A549 (cell line): ENCODE measurements at regions not wholly inside any gene's neighbourhood (a gene's known extent, or its start where the extent isn't known, plus 50 kb on each side); places are given as distances from the start of the nearest gene placed in this dataset.

Source experiments
- ATAC-seq, 2 experiments: fragments of 200-7000 bp in 1 of 2; fragments of >200 bp in 1 of 2; cut with Nextera tagmentation in 1 of 2; cut with Tn5 transposase in 1 of 2; 3 replicates each; pipeline versions ENCODE4 v1.8.0 to v1.9.1; 2018 to 2020; ENCODE audit warnings: mild to moderate bottlenecking in 1 of 2, moderate library complexity in 1 of 2
- CTCF ChIA-PET: fragments of 300-600 bp; sonication (Branson Sonifier 250); formaldehyde crosslinking; extraction: SDS; loops from one replicate; lab custom pipeline; 2021; ENCODE audit warnings: antibody characterized with exemption, inconsistent platforms; lab: Yijun Ruan, JAX
- POLR2A ChIA-PET: fragments of 350-600 bp; formaldehyde crosslinking; extraction: SDS; loops from one replicate; lab custom pipeline; 2021; ENCODE audit warnings: antibody characterized with exemption, inconsistent platforms; lab: Yijun Ruan, JAX
- DNase-seq, 2 experiments: peaks; one replicate each; pipeline versions ENCODE4 v3.0.0 to v3.0.0-alpha.2; 2011 to 2016; ENCODE audit warnings: low read depth in 1 of 2, low spot score in 1 of 2
- FAIRE-seq: peaks from 2 replicates; lab custom pipeline; 2011; peaks lifted over from hg19 to GRCh38; lab: Jason Lieb, UNC
- H3K27ac ChIP-seq, 2 experiments: fragments of >200 bp; sonication (Bioruptor Twin); formaldehyde crosslinking; 3 replicates each; pipeline ENCODE4 v1.5.1; 2016 to 2017
- H3K4me1 ChIP-seq: fragments of >200 bp; sonication (Bioruptor Twin); formaldehyde crosslinking; 3 replicates; pipeline ENCODE4 v1.6.1; 2016
- H3K4me2 ChIP-seq: fragments of >200 bp; sonication (Bioruptor Twin); formaldehyde crosslinking; 3 replicates; pipeline ENCODE4 v1.6.1; 2016
- H3K4me3 ChIP-seq: fragments of >200 bp; sonication (Bioruptor Twin); formaldehyde crosslinking; 3 replicates; pipeline ENCODE4 v1.5.1; 2016
- H3K9me3 ChIP-seq: fragments of >200 bp; sonication (Bioruptor Twin); formaldehyde crosslinking; 3 replicates; pipeline ENCODE4 v1.6.1; 2016
- ATOH8 ChIP-seq: fragments of 250-450 bp; sonication (Bioruptor Pico); IDR thresholded peaks from 2 replicates; pipeline ENCODE4 v1.5.0; 2020; ENCODE audit warnings: low read depth, mild to moderate bottlenecking, moderate library complexity
- BHLHE40 ChIP-seq: IDR thresholded peaks from 2 replicates; pipeline ENCODE4 v1.6.1; 2012; ENCODE audit warnings: low read depth, low read length, inconsistent platforms
- E2F6 ChIP-seq: IDR thresholded peaks from 2 replicates; pipeline ENCODE4 v1.6.1; 2012; ENCODE audit warnings: low read depth, borderline replicate concordance
- EHMT2 ChIP-seq: fragments of 200-600 bp; sonication (generic); IDR thresholded peaks from 2 replicates; pipeline ENCODE4 v1.6.1; 2016; ENCODE audit warnings: antibody characterized with exemption, low read depth, mild to moderate bottlenecking, moderate library complexity
- FOSB ChIP-seq: fragments of 250-450 bp; sonication (Bioruptor Pico); IDR thresholded peaks from 2 replicates; pipeline ENCODE4 v1.5.0; 2020; ENCODE audit warnings: mild to moderate bottlenecking, moderate library complexity
- HDAC2 ChIP-seq: fragments of 200-600 bp; sonication (generic); IDR thresholded peaks from 2 replicates; pipeline ENCODE4 v1.6.1; 2016
- HEYL ChIP-seq: fragments of 250-450 bp; sonication (Bioruptor Pico); IDR thresholded peaks from 2 replicates; pipeline ENCODE4 v1.8.0; 2021; ENCODE audit warnings: mild to moderate bottlenecking, moderate library complexity
- HMGXB4 ChIP-seq: fragments of 250-450 bp; sonication (Bioruptor Pico); IDR thresholded peaks from 2 replicates; pipeline ENCODE4 v1.5.0; 2021; ENCODE audit warnings: mild to moderate bottlenecking, moderate library complexity, borderline replicate concordance
- KDM5A ChIP-seq: fragments of 200-600 bp; sonication (generic); IDR thresholded peaks from 2 replicates; pipeline ENCODE4 v1.6.1; 2016; ENCODE audit warnings: antibody characterized with exemption, mild to moderate bottlenecking
- MAFK ChIP-seq: fragments of 450-650 bp; IDR thresholded peaks from 2 replicates; pipeline ENCODE4 v1.6.1; 2014; ENCODE audit not compliant: partially characterized antibody
- MAZ ChIP-seq: fragments of 150-350 bp; IDR thresholded peaks from 2 replicates; pipeline ENCODE4 v1.6.1; 2014; ENCODE audit warnings: antibody characterized with exemption, low read depth, low read length, borderline replicate concordance
- NFE2L2 ChIP-seq: fragments of 150-350 bp; conservative IDR thresholded peaks from 2 replicates; pipeline ENCODE4 v1.6.1; 2014; ENCODE audit warnings: low read length
- POLR2AphosphoS2 ChIP-seq: conservative IDR thresholded peaks from 2 replicates; pipeline ENCODE4 v1.6.1; 2012; ENCODE audit warnings: low read length, improper control_type of control experiment, inconsistent platforms
- REST ChIP-seq: fragments of 200-600 bp; sonication (generic); IDR thresholded peaks from 2 replicates; pipeline ENCODE4 v1.6.1; 2016; ENCODE audit warnings: antibody characterized with exemption, mild to moderate bottlenecking, moderate library complexity
- RNF2 ChIP-seq: fragments of 200-600 bp; sonication (generic); IDR thresholded peaks from 2 replicates; pipeline ENCODE4 v1.6.1; 2016; ENCODE audit warnings: low read depth, mild to moderate bottlenecking, antibody characterized with exemption, moderate library complexity, borderline replicate concordance
- SREBF2 ChIP-seq: fragments of 450-650 bp; IDR thresholded peaks from 2 replicates; pipeline ENCODE4 v1.6.1; 2014; ENCODE audit warnings: mild to moderate bottlenecking, moderate library complexity
- TFCP2L1 ChIP-seq: fragments of 250-450 bp; sonication (Bioruptor Pico); IDR thresholded peaks from 2 replicates; pipeline ENCODE4 v1.5.0; 2021; ENCODE audit warnings: mild to moderate bottlenecking
- TP53 ChIP-seq: fragments of 250-450 bp; sonication (Bioruptor Pico); IDR thresholded peaks from 2 replicates; pipeline ENCODE4 v1.5.0; 2021; ENCODE audit warnings: mild to moderate bottlenecking, moderate library complexity
- ZC3H11A ChIP-seq: fragments of 450-650 bp; IDR thresholded peaks from 2 replicates; pipeline ENCODE4 v1.6.1; 2014; ENCODE audit warnings: antibody characterized with exemption, mild to moderate bottlenecking
- ZFP36 ChIP-seq: fragments of 450-650 bp; IDR thresholded peaks from 2 replicates; pipeline ENCODE4 v1.6.1; 2014; ENCODE audit warnings: borderline replicate concordance; ENCODE audit not compliant: partially characterized antibody
- ZNF302 ChIP-seq: fragments of 250-450 bp; sonication (Bioruptor Pico); IDR thresholded peaks from 2 replicates; pipeline ENCODE4 v1.9.0; 2021; ENCODE audit warnings: inconsistent platforms, mild to moderate bottlenecking, moderate library complexity
- WGBS: methylation state at CpG from one replicate; pipeline ENCODE4 v1.1.6; 2017; ENCODE audit errors: missing lambda C conversion rate; 5-methylcytosine and 5-hydroxymethylcytosine counted together
- TF ChIP-seq, protein P1 (sequence below): IDR thresholded peaks from 2 replicates; pipeline ENCODE4 v1.6.1; 2012
- TF ChIP-seq, protein P2 (sequence below): fragments of 450-650 bp; IDR thresholded peaks from 2 replicates; pipeline ENCODE4 v1.6.1; 2014; ENCODE audit warnings: antibody characterized with exemption

GRCh38 chr13:72639377-72639776 lies 88.1 kb downstream of the MZT1 start (continued):
- TF ChIP-seq TFCP2L1 (CRISPR knock-in tag) (no peak), RNF2 (no peak), BHLHE40 (no peak), FOSB (CRISPR knock-in tag) (no peak), SREBF2 (no peak), KDM5A (no peak), HEYL (CRISPR knock-in tag) (no peak), POLR2AphosphoS2 (no peak)

DNA sequence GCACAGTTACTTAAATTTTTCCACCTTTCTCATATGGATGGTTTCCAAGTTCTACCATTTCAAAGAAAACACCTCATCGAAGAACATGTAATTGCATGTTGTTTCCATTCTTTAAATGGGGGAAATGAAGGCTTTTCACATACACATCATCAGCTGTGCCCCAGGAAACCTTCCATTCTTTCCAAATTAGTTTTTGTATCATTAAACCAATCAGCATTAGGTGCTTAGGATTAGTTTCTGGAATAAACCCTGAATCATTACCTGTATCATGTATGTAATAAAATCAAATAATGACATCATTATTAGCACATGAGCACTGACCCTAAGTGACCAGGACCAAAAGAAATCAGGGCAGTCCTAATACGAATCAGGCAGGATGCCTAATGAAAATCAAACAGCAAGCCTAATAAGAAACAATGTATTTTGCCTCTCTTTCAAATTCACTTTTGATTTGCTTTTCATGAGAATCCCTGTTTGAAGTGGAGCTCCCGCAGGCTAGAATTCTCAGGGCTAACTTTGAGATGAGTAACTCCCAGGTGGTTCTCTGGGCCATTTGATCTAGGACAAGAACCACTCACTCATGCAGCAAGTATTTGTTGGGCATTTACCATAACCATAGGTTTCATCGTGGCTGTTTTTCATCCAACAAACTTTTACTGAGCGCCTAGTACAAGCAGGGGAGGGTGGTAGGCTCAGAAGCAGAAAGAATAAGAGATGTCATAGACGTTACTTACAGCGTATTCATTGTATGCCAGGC lies 89.2 kb downstream of the MZT1 start:
- FAIRE-seq (no peak), DNase-seq (no peak), ATAC-seq (no peak)
- Histone ChIP-seq H3K4me1 (no peaks in the 10 kb centered on the region), H3K9me3 (no peaks in the 10 kb centered on the region), H3K27ac (no peak overlapping the region), H3K4me3 (no peak overlapping the region), H3K4me2 (no peak overlapping the region)
- TF ChIP-seq BHLHE40: no peak
- no peak for TF ChIP-seq RNF2
- TF ChIP-seq REST: no peak
- no peak for TF ChIP-seq TP53 (CRISPR knock-in tag)
- TF ChIP-seq, protein P1, sequence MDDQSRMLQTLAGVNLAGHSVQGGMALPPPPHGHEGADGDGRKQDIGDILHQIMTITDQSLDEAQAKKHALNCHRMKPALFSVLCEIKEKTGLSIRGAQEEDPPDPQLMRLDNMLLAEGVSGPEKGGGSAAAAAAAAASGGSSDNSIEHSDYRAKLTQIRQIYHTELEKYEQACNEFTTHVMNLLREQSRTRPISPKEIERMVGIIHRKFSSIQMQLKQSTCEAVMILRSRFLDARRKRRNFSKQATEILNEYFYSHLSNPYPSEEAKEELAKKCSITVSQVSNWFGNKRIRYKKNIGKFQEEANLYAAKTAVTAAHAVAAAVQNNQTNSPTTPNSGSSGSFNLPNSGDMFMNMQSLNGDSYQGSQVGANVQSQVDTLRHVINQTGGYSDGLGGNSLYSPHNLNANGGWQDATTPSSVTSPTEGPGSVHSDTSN: no peak
- TF ChIP-seq MAFK: no peak
- no peak for TF ChIP-seq MAZ
- TF ChIP-seq, protein P2, sequence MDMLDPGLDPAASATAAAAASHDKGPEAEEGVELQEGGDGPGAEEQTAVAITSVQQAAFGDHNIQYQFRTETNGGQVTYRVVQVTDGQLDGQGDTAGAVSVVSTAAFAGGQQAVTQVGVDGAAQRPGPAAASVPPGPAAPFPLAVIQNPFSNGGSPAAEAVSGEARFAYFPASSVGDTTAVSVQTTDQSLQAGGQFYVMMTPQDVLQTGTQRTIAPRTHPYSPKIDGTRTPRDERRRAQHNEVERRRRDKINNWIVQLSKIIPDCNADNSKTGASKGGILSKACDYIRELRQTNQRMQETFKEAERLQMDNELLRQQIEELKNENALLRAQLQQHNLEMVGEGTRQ: no peak
- no peak for TF ChIP-seq HEYL (CRISPR knock-in tag)
- 14% methylated on average over 7 of the region's 7 CpGs for WGBS
- ChIA-PET CTCF (no interaction called here), POLR2A (no interaction called here)

GRCh38 chr13:72637561-72637960 lies 89.9 kb downstream of the MZT1 start:
- H3K9me3 ChIP-seq: no peaks in the 10 kb centered on the region
- H3K4me3 ChIP-seq: no peak overlapping the region
- no peak overlapping the region for H3K27ac ChIP-seq
- FAIRE-seq (no peak), DNase-seq (no peak), ATAC-seq (no peak)
- WGBS: 17% methylated on average over 4 of the region's 4 CpGs
- POLR2A ChIA-PET: no interaction called here
- CTCF ChIA-PET: no interaction called here
- no peak overlapping the region for H3K4me2 ChIP-seq
- TF ChIP-seq ZC3H11A: no peak
- TF ChIP-seq HDAC2: no peak
- TF ChIP-seq ZNF302: no peak
- no peak for TF ChIP-seq MAZ
- TF ChIP-seq TP53 (CRISPR knock-in tag): no peak
- no peak for TF ChIP-seq EHMT2
- no peak for TF ChIP-seq E2F6
- no peak for TF ChIP-seq ATOH8 (CRISPR knock-in tag)
- TF ChIP-seq NFE2L2: no peak
- no peak for TF ChIP-seq ZFP36
- TF ChIP-seq HMGXB4 (CRISPR knock-in tag): no peak
- H3K4me1 ChIP-seq: no peaks in the 10 kb centered on the region
